GM18511 (cell line): ENCODE measurements at regions not wholly inside any gene's neighbourhood (a gene's known extent, or its start where the extent isn't known, plus 50 kb on each side); places are given as distances from the start of the nearest gene placed in this dataset.

Source experiments
- ATAC-seq: cut with Tn5 transposase; IDR thresholded peaks from one replicate; pipeline ENCODE4 v1.9.1; 2021; ENCODE audit warnings: mild to moderate bottlenecking, moderate library complexity; ENCODE audit not compliant: unreplicated experiment

GRCh38 chr3:146680617-146681016 is 75.5 kb upstream of the PLSCR5 start:
- ATAC-seq = no peak

GRCh38 chr3:146679995-146680394 is 74.8 kb upstream of the PLSCR5 start:
- no peak for ATAC-seq

- no peak for ATAC-seq
Observed at GRCh38 chr3:146679191-146679590, 74.0 kb upstream of the PLSCR5 start.

- no peak for ATAC-seq
Observed at GRCh38 chr3:146672941-146673340, 67.8 kb upstream of the PLSCR5 start.

GRCh38 chr3:146664403-146664802 is 59.3 kb upstream of the PLSCR5 start:
- ATAC-seq = no peak

GRCh38 chr3:146658841-146659240 is 53.7 kb upstream of the PLSCR5 start:
- ATAC-seq = no peak

GRCh38 chr3:146655333-146655996 is 50.3 kb upstream of the PLSCR5 start:
- ATAC-seq = no peak
